HG03457 (cell line): ENCODE measurements at regions not wholly inside any gene's neighbourhood (a gene's known extent, or its start where the extent isn't known, plus 50 kb on each side); places are given as distances from the start of the nearest gene placed in this dataset.
"Not testable (repeated sequence)": the region's sequence is repeated elsewhere in the genome, so short reads cannot be mapped to it uniquely, and the experiment has no call there.

Experiments
- ATAC-seq: cut with Tn5 transposase; IDR thresholded peaks from one replicate; pipeline ENCODE4 v1.9.1; 2021; ENCODE audit warnings: moderate number of reproducible peaks; ENCODE audit not compliant: unreplicated experiment

- ATAC-seq = no peak
Measured at GRCh38 chr13:101003566-101003965, 329.0 kb upstream of the TMTC4 start.

- no peak for ATAC-seq
Measured at GRCh38 chr13:100989392-100989791, 314.8 kb upstream of the TMTC4 start.

- ATAC-seq = no peak
Measured at GRCh38 chr13:100988921-100989320, 314.3 kb upstream of the TMTC4 start.

GRCh38 chr13:100987948-100988347 lies 313.4 kb upstream of the TMTC4 start:
- ATAC-seq = no peak

- ATAC-seq = no peak
Measured at GRCh38 chr13:100986571-100986970, 312.0 kb upstream of the TMTC4 start.

- ATAC-seq = no peak
Measured at GRCh38 chr13:100984085-100984705, 309.6 kb upstream of the TMTC4 start.

GRCh38 chr13:100983111-100983510 lies 308.5 kb upstream of the TMTC4 start:
- no peak for ATAC-seq

GRCh38 chr13:100980171-100980570 lies 305.6 kb upstream of the TMTC4 start:
- no peak for ATAC-seq

- no peak for ATAC-seq
Measured at GRCh38 chr13:100977841-100978240, 303.2 kb upstream of the TMTC4 start.

- ATAC-seq = no peak
Measured at GRCh38 chr13:100976993-100977392, 302.4 kb upstream of the TMTC4 start.

- ATAC-seq = not testable (repeated sequence)
Measured at GRCh38 chr13:100975666-100976065, 301.1 kb upstream of the TMTC4 start.

GRCh38 chr13:100962585-100962984 lies 288.0 kb upstream of the TMTC4 start:
- ATAC-seq = no peak

GRCh38 chr13:100961186-100961585 lies 286.6 kb upstream of the TMTC4 start:
- ATAC-seq = no peak

- ATAC-seq = no peak
Measured at GRCh38 chr13:100958831-100959230, 284.2 kb upstream of the TMTC4 start.

- no peak for ATAC-seq
Measured at GRCh38 chr13:100957741-100958140, 283.1 kb upstream of the TMTC4 start.

- ATAC-seq = no peak
Measured at GRCh38 chr13:100954430-100955305, 280.1 kb upstream of the TMTC4 start.

- no peak for ATAC-seq
Measured at GRCh38 chr13:100951016-100951415, 276.4 kb upstream of the TMTC4 start.

- ATAC-seq = not testable (repeated sequence)
Measured at GRCh38 chr13:100948937-100949336, 274.3 kb upstream of the TMTC4 start.

GRCh38 chr13:100946588-100946987 lies 272.0 kb upstream of the TMTC4 start:
- no peak for ATAC-seq

GRCh38 chr13:100944791-100945345 lies 270.3 kb upstream of the TMTC4 start:
- ATAC-seq = no peak

GRCh38 chr13:100942742-100943141 lies 268.1 kb upstream of the TMTC4 start:
- ATAC-seq = no peak
